ENCODE measurements at regions not wholly inside any gene's neighbourhood (a gene's known extent, or its start where the extent isn't known, plus 50 kb on each side); places are given as distances from the start of the nearest gene placed in this dataset.

DNA sequence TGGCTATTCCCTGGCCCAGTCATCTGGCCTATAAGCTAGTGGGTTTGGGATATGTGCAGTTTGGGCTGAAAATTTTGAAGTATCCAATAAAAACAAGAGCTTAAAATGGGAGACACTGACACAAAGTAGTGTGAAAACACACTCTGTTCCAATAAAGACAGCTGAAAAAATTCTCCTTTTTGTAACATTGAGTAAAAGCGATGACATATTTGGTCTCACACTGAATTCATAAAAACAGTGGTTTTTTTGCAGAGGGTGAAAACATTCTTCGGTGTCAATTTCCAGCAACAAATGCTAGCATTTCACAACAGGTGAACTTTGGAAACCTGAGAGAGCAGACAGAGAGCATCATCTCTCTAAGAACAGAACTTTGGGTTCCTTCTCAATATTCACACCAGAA lies 142.2 kb downstream of the OSR1 start:
- no peak for TF ChIP-seq EZH2phosphoT487 (IDR thresholded peaks at IDR 0.05; ENCODE audit: borderline replicate concordance, low read length)
- TF ChIP-seq, protein P1, sequence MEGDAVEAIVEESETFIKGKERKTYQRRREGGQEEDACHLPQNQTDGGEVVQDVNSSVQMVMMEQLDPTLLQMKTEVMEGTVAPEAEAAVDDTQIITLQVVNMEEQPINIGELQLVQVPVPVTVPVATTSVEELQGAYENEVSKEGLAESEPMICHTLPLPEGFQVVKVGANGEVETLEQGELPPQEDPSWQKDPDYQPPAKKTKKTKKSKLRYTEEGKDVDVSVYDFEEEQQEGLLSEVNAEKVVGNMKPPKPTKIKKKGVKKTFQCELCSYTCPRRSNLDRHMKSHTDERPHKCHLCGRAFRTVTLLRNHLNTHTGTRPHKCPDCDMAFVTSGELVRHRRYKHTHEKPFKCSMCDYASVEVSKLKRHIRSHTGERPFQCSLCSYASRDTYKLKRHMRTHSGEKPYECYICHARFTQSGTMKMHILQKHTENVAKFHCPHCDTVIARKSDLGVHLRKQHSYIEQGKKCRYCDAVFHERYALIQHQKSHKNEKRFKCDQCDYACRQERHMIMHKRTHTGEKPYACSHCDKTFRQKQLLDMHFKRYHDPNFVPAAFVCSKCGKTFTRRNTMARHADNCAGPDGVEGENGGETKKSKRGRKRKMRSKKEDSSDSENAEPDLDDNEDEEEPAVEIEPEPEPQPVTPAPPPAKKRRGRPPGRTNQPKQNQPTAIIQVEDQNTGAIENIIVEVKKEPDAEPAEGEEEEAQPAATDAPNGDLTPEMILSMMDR (IDR thresholded peaks at IDR 0.05; ENCODE audit: low read depth, low read length, poor library complexity, severe bottlenecking) = no peak

Measured in DOHH2 (cell line).